ENCODE measurements at regions not wholly inside any gene's neighbourhood (a gene's known extent, or its start where the extent isn't known, plus 50 kb on each side); places are given as distances from the start of the nearest gene placed in this dataset.

GRCh38 chr12:31216479-31216878 is 109.5 kb downstream of the SINHCAF start:
- 76 to 89% (median 87%) methylated on average over 2 of the region's 2 CpGs for WGBS, 5 donors
- intact Hi-C loops (cut with DNase I; ENCODE audit: low total_unique reads), result no loop called here
- Histone ChIP-seq H3K27me3 (peaks cover 0 to 5% (median 0%) of the 10 kb centered on the region in 3 donors), H3K36me3 (no peaks in the 10 kb centered on the region), H3K9me3 (no peaks in the 10 kb centered on the region), H3K27ac (no peak overlapping the region), H3K4me1 (peaks cover 0 to 7% (median 3%) of the 10 kb centered on the region in 4 donors), H3K4me3 (no peak overlapping the region)
- no peak for DNase-seq
- TF ChIP-seq POLR2AphosphoS5 (IDR thresholded peaks at IDR 0.05), result no peak
- TF ChIP-seq, protein P1, sequence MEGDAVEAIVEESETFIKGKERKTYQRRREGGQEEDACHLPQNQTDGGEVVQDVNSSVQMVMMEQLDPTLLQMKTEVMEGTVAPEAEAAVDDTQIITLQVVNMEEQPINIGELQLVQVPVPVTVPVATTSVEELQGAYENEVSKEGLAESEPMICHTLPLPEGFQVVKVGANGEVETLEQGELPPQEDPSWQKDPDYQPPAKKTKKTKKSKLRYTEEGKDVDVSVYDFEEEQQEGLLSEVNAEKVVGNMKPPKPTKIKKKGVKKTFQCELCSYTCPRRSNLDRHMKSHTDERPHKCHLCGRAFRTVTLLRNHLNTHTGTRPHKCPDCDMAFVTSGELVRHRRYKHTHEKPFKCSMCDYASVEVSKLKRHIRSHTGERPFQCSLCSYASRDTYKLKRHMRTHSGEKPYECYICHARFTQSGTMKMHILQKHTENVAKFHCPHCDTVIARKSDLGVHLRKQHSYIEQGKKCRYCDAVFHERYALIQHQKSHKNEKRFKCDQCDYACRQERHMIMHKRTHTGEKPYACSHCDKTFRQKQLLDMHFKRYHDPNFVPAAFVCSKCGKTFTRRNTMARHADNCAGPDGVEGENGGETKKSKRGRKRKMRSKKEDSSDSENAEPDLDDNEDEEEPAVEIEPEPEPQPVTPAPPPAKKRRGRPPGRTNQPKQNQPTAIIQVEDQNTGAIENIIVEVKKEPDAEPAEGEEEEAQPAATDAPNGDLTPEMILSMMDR (IDR thresholded peaks at IDR 0.05), result no peak
- no peak for TF ChIP-seq POLR2A (IDR thresholded peaks at IDR 0.05)
- TF ChIP-seq EP300 (IDR thresholded peaks at IDR 0.05), result no peak

- H3K4me1 ChIP-seq, result peaks cover 0 to 14% (median 7%) of the 10 kb centered on the region in 4 donors
- peak in 1 of 2 donors; percentile 18 for DNase-seq
- intact Hi-C loops (cut with DNase I; ENCODE audit: low total_unique reads), result no loop called here
- H3K9me3 ChIP-seq, result no peaks in the 10 kb centered on the region
- no peak for TF ChIP-seq POLR2A (IDR thresholded peaks at IDR 0.05)
- TF ChIP-seq, protein P1 (IDR thresholded peaks at IDR 0.05), result no peak
- no peak for TF ChIP-seq EP300 (IDR thresholded peaks at IDR 0.05)
- no peak for TF ChIP-seq POLR2AphosphoS5 (IDR thresholded peaks at IDR 0.05)
- no peak overlapping the region for H3K27ac ChIP-seq
- WGBS, 5 donors, result 61 to 71% (median 65%) methylated on average over 17 to 19 of the region's 19 CpGs
- peaks cover 0 to 5% (median 0%) of the 10 kb centered on the region in 3 donors for H3K27me3 ChIP-seq
- no peak overlapping the region for H3K4me3 ChIP-seq
- H3K36me3 ChIP-seq, result no peaks in the 10 kb centered on the region
Observed at GRCh38 chr12:31217356-31218130, 108.4 kb downstream of the SINHCAF start.

- 69 to 76% (median 74%) methylated on average over 9 of the region's 9 CpGs for WGBS, 5 donors
- Histone ChIP-seq H3K27ac (no peak overlapping the region), H3K36me3 (no peaks in the 10 kb centered on the region), H3K9me3 (no peaks in the 10 kb centered on the region), H3K27me3 (peaks cover 0 to 5% (median 0%) of the 10 kb centered on the region in 3 donors), H3K4me3 (no peak overlapping the region), H3K4me1 (peaks cover 0 to 14% (median 7%) of the 10 kb centered on the region in 4 donors)
- TF ChIP-seq EP300 (IDR thresholded peaks at IDR 0.05) (no peak), POLR2AphosphoS5 (IDR thresholded peaks at IDR 0.05) (no peak), POLR2A (IDR thresholded peaks at IDR 0.05) (no peak)
- TF ChIP-seq, protein P1 (IDR thresholded peaks at IDR 0.05), result no peak
- intact Hi-C loops (cut with DNase I; ENCODE audit: low total_unique reads), result no loop called here
- DNase-seq, result no peak
Observed at GRCh38 chr12:31218203-31219025, 107.5 kb downstream of the SINHCAF start.

GRCh38 chr12:31219521-31219920 is 106.4 kb downstream of the SINHCAF start:
- H3K4me3 ChIP-seq, result no peak overlapping the region
- no peaks in the 10 kb centered on the region for H3K9me3 ChIP-seq
- no peak for DNase-seq
- H3K27ac ChIP-seq, result no peak overlapping the region
- peaks cover 0 to 14% (median 7%) of the 10 kb centered on the region in 4 donors for H3K4me1 ChIP-seq
- peaks cover 0 to 5% (median 0%) of the 10 kb centered on the region in 3 donors for H3K27me3 ChIP-seq
- TF ChIP-seq POLR2A (IDR thresholded peaks at IDR 0.05) (no peak), EP300 (IDR thresholded peaks at IDR 0.05) (no peak), POLR2AphosphoS5 (IDR thresholded peaks at IDR 0.05) (no peak)
- TF ChIP-seq, protein P1 (IDR thresholded peaks at IDR 0.05), result no peak
- H3K36me3 ChIP-seq, result no peaks in the 10 kb centered on the region
- WGBS, 5 donors, result 91 to 94% (median 92%) methylated on average over 9 of the region's 9 CpGs
- intact Hi-C loops (cut with DNase I; ENCODE audit: low total_unique reads), result no loop called here

Measured in stomach (tissue), 8 donors.